Keratinocyte (primary cell): ENCODE measurements at regions not wholly inside any gene's neighbourhood (a gene's known extent, or its start where the extent isn't known, plus 50 kb on each side); places are given as distances from the start of the nearest gene placed in this dataset.

Source experiments
- EZH2 ChIP-seq: IDR thresholded peaks from one replicate; pipeline ENCODE4 v1.6.1; 2012; ENCODE audit warnings: inconsistent platforms, mild to moderate bottlenecking, low read length, moderate library complexity
- TF ChIP-seq, protein P1 (sequence below), 3 experiments: IDR thresholded peaks in 1 of 3; conservative IDR thresholded peaks in 1 of 3; optimal IDR thresholded peaks in 1 of 3; 2 replicates in 2 of 3; 3 replicates in 1 of 3; pipeline versions ENCODE3 to v1.5.1; 2011; ENCODE audit warnings: low read length in 3 of 3, mild to moderate bottlenecking in 3 of 3, moderate library complexity in 2 of 3, control low read depth in 1 of 3, inconsistent platforms in 1 of 3; ENCODE audit not compliant: insufficient read depth in 2 of 3; ENCODE audit errors: extremely low read depth in 1 of 3

DNA sequence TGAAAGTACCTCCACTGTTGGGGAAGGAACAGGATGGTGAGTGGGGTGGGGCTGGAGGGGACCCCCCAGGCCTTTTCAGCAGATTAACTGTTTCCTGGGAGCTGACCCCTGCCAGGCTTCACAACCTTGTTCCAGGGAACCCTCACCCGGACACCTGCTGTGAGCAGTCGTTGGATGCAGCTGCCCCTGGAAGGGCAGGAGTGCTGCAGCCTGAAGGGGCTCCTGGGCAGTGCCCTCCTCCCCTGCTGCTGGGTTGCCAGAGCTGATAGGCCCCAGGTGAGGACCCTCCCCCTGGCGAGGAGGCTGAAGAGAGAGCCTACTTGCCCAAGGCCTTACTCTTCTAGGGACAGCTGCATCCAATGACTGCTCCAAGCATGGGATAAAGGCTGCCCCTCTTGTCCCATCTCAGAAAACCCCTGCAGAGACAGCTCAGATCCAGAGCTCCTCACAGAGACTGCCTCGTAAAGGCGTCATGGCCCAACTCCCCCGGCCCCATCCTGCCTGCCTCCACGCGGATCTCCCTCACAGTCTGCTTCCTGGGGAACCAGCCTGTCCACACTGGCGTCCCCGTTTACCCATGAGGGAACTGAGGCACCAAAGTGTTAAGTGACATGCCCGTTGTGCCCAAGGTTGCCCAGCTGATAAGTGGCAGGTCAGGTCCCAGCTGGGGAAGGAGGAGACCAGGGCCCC, 193.4 kb upstream of the LINGO1 start:
- TF ChIP-seq, protein P1, sequence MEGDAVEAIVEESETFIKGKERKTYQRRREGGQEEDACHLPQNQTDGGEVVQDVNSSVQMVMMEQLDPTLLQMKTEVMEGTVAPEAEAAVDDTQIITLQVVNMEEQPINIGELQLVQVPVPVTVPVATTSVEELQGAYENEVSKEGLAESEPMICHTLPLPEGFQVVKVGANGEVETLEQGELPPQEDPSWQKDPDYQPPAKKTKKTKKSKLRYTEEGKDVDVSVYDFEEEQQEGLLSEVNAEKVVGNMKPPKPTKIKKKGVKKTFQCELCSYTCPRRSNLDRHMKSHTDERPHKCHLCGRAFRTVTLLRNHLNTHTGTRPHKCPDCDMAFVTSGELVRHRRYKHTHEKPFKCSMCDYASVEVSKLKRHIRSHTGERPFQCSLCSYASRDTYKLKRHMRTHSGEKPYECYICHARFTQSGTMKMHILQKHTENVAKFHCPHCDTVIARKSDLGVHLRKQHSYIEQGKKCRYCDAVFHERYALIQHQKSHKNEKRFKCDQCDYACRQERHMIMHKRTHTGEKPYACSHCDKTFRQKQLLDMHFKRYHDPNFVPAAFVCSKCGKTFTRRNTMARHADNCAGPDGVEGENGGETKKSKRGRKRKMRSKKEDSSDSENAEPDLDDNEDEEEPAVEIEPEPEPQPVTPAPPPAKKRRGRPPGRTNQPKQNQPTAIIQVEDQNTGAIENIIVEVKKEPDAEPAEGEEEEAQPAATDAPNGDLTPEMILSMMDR (optimal IDR thresholded peaks at IDR 0.05 in 1 of 3, IDR thresholded peaks at IDR 0.05 in 1 of 3, conservative IDR thresholded peaks at IDR 0.05 in 1 of 3; ENCODE audit: extremely low read depth in 1 of 3, insufficient read depth in 2 of 3, low read length in 3 of 3), result no peak
- TF ChIP-seq EZH2, result no peak
